GM19025 (cell line): ENCODE measurements at regions not wholly inside any gene's neighbourhood (a gene's known extent, or its start where the extent isn't known, plus 50 kb on each side); places are given as distances from the start of the nearest gene placed in this dataset.
"Not testable (repeated sequence)": the region's sequence is repeated elsewhere in the genome, so short reads cannot be mapped to it uniquely, and the experiment has no call there.

Source experiments
- ATAC-seq: cut with Tn5 transposase; IDR thresholded peaks from one replicate; pipeline ENCODE4 v1.9.1; 2021; ENCODE audit warnings: mild to moderate bottlenecking, low read depth, moderate library complexity; ENCODE audit not compliant: unreplicated experiment

DNA sequence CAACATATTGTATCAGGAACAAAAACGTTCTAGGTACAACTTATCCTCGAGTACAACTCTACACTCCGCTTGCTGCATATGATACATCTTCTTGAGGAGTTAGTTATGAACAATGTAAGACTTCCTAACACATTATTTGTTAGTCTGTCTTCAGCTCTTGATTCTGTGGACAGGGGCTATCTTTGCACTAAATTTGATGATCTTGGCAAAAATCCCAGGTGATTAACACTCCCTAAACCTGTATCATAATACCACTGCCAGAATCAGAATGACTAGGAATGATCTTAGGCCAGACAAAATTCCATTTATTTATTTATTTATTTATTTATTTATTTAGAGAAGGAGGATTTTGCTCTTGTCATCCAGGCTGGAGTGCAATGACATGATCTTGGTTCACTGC, 108.7 kb upstream of the AUTS2 start:
- ATAC-seq, result no peak

DNA sequence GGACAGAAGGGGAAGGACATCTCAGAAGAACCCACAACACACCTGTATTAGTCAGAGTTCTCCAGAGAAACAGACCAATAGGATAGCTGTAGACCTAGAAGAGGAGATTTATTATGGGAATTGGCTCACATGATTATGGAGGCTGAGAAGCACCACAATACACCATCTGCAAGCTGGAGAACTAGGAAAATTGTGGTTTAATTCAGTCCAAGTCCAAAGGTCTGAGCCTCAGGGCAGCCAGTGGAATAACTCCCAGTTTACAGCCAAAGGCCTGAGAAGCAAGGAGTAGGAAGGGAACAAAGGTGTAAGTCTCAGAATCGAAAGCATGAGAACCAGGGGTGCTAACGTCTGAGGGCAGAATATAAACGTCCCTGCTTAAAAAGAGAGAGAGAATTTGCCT, 99.6 kb upstream of the AUTS2 start:
- ATAC-seq, result no peak

DNA sequence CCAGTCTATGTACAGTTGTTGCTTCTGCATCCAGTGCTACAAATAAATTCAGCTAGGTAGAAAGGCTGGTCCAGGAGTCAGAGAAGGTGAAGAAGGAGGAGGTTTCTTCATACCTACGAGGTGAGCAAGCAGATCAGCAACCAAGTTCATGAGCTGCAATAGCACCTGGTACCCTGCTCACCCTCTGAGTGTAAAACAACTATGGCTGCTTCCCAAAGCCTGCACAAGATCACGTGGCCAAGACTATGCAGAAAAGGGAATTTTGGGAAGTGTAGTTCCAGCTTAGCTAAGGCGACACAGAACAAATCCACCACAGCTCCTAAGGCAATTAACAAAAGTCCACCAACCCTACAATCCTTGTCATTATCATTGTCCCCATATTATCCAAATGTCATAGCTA, 95.9 kb upstream of the AUTS2 start:
- no peak for ATAC-seq

DNA sequence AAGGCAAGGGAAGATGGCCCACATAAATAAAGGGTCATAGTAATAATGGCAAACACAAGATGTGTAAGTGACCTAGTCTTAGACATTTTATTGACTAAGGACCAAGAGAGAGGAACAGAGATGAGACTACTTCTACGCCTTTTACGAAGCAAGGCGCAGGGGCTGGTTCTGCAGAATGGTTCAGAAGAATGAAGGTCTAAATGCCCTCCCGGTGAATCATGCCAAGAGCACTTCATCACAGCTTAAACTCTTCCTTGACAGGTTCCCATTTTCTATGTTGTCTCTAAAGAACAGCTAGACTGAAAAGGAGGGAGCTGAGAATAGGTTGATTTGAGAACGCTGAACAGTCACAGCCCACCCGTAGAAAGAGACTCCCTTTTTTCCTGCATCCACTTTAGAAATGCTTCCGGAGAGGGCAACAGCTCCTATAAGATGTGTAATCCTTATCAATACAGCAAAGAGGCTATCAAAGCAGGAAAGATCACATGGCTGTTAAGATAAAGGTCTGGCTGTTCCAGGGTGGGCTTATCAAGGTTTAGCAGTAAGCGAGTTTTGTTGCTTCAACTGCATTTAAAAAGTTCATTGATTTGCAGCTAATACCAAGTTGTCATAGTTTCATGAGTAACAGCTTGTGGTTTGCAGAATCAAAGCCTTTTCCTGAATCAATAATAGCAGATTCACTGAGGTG, 93.4 kb upstream of the AUTS2 start:
- ATAC-seq, result no peak

DNA sequence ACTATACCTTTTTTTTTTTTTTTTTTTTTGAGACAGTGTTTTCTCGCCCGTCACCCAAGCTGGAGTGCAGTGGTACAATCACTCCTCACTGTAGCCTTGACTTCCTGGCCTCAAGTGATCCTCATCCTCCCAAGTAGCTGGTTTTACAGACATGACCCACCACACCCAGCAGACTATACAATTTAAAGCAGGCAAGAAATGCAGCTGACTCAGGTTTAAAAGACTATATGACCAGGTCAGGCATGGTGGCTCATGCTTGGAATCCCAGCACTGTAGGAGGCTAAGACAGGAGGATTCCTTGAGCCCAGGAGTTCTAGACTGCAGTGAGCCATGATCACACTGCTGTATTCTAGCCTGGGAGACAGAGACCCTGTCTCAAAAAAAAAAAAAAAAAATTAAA, 89.5 kb upstream of the AUTS2 start:
- ATAC-seq, result no peak

DNA sequence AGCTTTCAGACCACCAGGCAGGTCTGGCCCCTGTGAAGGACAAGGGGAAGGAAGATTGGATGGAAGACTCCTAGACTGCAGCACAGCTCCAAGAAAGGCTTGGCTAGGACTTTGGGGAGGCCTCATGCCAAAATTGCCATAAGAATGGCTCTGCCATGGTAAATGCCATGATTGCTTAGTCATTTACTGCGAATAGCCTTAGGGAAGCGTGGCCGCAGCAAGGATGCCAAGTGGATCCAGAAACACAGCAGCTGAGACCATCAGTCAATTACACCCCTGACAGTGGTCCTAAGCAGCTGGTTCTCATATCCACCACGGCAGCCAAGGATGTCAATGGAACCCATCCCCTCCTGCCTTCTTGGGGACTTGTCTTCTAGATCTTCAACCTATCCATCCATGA, 88.2 kb upstream of the AUTS2 start:
- ATAC-seq, result no peak

DNA sequence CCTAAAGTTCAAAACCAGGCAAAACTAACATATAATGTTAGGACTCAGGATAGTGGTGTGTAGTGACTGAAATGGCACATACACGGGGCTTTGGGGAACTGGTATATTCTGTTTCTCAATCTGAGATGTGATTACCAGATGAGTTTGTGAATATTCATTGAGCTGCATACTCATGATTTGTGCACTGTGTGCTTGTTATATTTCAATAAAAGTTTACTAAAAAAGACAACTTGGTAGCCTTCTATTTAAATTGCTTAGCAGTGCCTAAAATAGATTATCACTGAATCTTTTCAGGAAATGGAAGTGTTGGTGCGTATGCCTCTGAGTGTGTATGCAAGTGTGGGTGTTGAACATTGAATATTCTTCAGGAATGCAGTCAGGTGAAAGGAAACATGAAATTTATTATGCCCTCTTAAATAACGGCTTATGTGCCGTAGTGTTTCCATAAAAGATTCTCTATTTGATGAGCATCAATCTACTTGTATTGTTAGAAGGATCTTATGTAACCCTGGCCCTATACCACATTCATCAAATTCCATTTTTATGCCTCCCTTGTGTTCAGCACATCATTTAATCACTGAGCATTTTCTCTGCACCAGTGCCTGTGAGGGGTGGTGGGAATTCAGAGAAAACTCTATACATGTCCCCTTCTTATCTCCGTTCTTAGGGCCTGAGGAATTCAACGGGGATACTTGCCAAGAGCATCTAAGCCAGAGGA, 82.6 kb upstream of the AUTS2 start:
- no peak for ATAC-seq

DNA sequence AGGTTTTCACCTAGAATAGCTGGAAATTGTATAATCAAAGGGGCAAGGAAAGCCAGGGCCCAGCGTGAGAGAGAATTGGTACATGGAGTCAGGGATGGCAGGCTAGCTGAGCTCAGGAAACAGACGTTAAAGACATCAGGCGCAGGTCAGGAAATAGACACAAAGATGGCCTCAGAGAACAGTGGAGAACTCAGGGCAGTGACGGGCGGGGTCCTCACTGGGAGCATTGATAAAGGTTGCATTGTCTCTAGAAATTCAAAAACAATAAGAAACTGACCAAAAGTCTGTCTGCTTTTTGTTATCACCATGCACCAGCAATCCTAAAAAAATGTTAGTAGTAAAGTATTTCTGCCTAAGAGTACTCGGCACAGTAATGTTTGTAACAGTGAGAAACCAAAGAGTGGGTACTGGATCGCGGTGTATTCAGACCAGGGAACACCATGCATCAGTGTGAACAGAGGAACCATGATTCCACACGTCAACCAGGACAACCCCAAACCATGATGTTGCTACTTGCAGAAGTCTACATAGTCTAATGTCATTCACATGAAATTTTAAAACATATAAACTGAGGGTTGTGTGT, 81.9 kb upstream of the AUTS2 start:
- ATAC-seq, result no peak

DNA sequence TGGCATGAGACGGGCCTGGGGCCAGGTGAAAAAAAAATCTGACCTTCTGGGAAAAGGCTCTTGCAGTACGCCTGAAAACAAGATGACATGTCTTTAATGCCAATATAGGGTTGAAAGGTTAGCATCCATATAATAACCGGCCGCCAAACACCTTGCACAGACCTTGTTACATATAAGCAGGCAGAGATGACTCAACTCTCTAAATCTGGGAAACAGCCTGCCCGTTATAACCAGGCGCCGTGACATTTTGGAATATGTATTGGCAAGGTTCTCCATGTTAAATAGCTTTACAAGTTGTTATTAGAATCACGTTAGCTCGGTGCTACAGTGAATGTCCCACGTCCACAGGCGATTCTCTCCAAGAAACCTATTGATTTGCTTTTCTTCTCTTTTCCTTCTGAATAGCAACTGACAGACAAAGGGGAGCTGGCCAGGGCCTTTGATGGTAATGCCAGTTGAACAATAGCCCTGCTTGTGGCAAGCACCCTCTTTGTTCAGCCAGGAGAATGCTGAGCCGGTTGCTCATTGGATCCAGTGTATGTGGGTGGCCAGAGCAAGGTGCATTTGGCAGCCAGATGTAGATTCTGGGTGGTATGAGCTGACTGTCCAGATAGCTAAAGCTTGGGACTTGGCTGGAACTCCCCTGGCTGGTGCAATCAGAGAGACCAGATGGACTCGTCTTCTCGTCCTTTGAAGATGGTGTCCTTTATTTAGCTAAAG, 80.1 kb upstream of the AUTS2 start:
- no peak for ATAC-seq

DNA sequence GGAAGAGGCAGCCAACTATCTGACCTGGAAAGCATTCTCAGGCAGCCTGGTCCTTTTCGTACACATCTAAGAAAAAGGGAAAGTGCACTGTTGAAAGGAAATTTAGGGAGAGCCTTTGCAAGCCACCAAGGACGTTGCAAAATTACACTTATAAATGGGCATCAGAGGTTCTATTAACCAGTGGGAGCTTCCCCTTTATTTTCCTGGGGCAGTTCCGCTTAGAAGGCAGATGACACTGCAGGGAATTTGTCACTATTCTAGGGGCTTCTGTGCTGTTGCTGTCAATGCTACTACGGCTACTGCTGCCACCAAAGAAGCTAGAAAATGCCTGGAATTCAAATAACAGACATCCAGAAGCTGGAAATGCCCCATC, 79.6 kb upstream of the AUTS2 start:
- no peak for ATAC-seq

DNA sequence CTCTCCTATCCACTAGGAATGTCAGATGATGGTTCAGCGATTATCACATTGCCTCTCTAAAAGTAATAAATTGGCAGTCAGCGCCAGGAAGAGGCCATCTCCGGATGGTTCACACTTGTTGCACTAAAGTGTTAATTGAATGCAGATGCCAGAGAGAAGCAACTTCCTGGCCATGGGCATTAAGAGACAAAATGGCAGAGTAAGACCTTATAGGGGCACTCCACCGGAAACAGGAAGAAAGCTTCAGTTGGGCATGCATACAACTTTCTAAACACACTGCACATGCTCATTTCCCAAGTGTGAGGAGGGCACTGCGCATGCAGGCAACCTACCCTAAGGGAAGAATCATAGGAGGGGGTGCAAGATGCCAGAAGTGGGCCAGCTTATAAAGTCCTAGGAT, 71.7 kb upstream of the AUTS2 start:
- ATAC-seq, result no peak

DNA sequence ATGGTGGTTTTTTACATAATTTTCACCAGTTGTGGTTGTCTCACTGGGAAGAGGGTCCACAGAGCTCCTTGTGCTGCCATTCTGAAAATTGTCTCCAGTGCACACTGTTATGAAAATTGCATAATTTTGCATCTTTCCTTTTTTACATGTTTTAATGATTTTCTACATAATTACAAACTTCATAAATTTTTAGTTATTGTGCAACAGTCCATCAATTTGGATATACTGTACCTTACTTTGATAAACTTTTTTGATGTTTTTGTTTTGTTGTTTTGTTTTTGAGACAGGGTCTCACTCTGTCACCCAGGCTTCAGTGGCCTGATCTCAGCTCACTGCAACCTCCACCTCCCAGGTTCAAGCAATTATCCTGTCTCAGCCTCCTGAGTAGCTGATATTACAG, 70.6 kb upstream of the AUTS2 start:
- ATAC-seq, result no peak

DNA sequence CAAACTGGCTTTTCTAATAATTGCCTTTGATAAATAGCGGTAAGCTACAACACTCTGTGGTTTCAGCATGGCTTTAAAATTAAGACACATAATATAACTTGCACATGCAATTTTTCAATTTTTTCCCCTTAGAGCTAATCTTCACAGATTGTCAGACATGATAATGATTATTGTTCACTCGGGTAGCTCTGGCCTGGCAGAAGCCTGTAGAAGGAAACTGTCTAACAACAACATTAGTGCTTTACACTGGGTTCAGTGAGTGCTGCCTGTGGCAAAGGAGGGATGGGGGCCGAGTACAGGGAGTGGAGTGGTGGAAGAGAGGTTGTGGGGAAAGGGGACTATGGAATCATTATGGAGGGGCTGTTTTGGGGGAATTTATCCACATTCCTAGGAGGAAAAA, 67.2 kb upstream of the AUTS2 start:
- no peak for ATAC-seq

DNA sequence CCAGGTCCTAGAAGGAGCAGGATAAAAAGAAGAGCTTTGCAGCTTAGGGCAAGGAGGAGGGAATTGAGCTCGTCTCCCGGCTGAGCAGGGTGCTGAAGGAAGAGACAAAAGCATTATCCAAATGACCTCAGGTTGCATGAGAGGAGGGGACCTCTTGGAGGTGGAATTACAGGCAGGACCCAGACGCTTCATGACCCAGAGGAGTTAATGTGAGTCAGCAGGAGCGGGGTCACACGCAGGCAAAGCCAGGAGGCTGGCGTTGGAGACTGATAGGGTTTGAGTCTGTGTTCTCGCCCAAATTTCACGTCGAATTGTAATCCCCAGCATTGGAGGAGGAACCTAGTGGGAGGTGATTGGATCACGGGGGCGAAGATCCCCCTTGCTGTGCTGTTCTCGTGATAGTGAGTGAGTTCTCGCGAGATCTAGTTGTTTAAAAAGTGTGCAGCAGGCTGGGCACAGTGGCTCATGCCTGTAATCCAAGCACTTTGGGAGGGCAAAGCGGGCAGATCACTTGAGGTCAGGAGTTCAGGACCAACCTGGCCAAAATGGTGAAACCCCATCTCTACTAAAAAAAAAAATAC, 63.7 kb upstream of the AUTS2 start:
- no peak for ATAC-seq

DNA sequence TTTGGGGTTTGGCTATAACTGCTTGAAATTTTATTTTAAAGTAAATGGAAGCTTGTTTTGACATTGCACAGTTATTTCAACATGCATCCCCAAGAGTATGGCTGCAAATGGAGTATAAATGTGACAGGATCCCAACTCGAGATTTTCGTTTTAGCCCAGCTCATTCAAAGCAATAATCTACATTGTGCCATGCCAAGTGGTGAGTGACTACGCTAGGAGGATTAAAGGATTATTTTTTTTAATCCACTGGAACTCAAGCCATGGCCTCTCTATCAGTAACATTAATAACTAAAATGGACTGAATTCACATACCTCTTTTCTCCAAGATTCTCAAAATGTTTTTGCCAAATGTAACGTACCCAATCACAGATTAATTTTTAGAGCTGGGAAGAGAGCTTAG, 60.6 kb upstream of the AUTS2 start:
- ATAC-seq, result no peak

DNA sequence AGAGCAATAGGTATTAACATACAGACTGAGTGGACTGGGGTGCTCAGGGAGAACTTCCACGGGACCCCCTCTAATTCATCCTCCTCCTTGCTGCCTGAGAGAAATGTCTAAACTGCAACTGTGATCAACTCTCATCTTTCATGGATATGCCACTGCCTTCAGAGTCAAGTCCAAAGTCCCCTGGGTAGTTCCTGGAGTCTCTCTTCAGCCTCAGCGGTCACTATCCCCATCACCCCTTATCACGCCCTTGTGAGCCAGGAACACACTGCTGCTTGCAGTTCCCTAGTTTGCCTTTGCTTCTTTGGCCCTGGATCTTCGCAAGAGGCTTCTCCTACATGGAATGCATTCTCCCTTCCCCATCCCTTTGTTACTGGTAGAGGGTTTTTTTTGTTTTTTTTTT, 58.7 kb upstream of the AUTS2 start:
- ATAC-seq, result no peak

DNA sequence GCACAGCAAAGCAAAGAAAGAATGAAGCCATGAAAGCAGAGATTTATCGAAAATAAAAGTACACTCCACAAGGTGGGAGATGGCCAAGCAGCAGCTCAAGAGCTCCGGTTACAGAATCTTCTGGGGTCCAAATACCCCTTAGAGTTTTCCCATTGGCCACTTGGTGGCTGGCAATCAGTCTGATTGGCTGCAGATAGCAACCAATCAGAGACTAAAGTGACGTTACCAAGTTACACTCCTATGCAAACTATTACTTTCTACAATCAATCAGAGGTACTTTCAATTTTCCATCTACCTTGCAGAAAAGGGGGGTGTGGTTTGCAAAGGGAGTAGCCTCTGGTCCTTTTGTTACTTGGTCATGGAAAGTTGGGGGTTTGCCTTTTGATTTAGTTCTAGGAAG, 58.0 kb upstream of the AUTS2 start:
- ATAC-seq, result no peak

DNA sequence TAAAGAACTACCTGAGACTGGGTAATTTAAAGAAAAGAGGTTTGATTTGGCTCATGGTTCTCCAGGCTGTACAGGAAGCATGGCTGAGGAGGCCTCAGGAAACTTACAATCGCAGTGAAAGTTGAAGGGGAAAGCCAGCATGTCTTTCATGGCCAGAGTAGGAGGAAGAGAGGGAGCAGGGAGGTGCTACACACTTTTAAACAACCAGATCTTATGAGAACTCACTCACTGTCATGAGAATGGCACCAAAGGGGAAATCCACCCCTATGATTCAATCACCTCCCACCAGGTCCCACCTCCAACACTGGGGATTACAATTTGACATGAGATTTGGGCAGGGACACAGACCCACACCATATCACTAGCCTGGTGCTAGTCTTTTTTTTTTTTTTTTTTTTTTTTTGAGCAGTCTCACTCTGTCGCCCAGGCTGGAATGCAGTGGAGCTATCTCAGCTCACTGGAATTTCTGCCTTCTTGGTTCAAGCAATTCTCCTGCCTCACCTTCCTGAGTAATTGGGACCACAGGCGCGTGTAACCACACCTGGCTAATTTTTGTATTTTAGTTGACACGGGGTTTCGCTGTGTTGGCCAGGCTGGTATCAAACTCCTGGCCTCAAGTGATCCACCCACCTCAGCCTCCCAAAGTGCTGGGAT, 56.4 kb upstream of the AUTS2 start:
- ATAC-seq, result not testable (repeated sequence)

DNA sequence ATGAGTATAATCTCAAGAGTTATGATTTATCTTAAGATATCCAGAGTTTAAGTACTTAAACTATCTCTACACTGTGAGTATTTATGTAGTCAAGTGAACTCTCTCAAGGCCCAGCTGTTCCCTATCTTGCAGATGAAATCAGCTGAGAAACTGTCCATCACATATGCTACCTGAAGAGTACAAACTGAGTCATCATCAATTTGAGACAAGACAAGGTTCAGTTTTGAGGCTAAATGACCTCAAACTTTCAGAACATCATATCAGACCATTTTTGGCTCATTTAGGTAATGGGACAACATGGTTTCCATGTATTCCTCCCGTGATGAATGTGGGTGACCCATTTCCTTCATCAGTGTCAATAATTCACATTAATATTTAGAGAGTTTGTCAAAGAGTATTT, 53.1 kb upstream of the AUTS2 start:
- ATAC-seq, result no peak
